Smooth muscle cell (in vitro differentiated cells): ENCODE measurements at regions not wholly inside any gene's neighbourhood (a gene's known extent, or its start where the extent isn't known, plus 50 kb on each side); places are given as distances from the start of the nearest gene placed in this dataset.

Experiments
- DNase-seq: peaks from one replicate; lab custom pipeline; 2025; ENCODE audit not compliant: unreplicated experiment; lab: John Stamatoyannopoulos, UW
- H2AFZ ChIP-seq: fragments of 200-600 bp; sonication (generic); 2 replicates; pipeline ENCODE4 v1.6.0; 2016; ENCODE audit warnings: antibody characterized with exemption, low read depth, mild to moderate bottlenecking
- H3F3A ChIP-seq: fragments of 200-600 bp; sonication (generic); 2 replicates; pipeline ENCODE4 v1.6.0; 2017; ENCODE audit warnings: antibody characterized with exemption, low read depth
- H3K27ac ChIP-seq: fragments of 200-600 bp; sonication (generic); 2 replicates; pipeline ENCODE4 v1.5.1; 2016; ENCODE audit warnings: low read depth, mild to moderate bottlenecking
- H3K27me3 ChIP-seq: fragments of 200-600 bp; sonication (generic); 2 replicates; pipeline ENCODE4 v1.6.1; 2016; ENCODE audit warnings: low read depth, mild to moderate bottlenecking
- H3K36me3 ChIP-seq: fragments of 200-600 bp; sonication (generic); 2 replicates; pipeline ENCODE4 v1.5.1; 2016; ENCODE audit warnings: low read depth
- H3K4me1 ChIP-seq: fragments of 200-600 bp; sonication (generic); 2 replicates; pipeline ENCODE4 v1.5.1; 2016; ENCODE audit warnings: low read depth
- H3K4me2 ChIP-seq: fragments of 200-600 bp; sonication (generic); 2 replicates; pipeline ENCODE4 v1.6.0; 2016; ENCODE audit warnings: mild to moderate bottlenecking
- H3K4me3 ChIP-seq: fragments of 200-600 bp; sonication (generic); 2 replicates; pipeline ENCODE4 v1.5.1; 2016; ENCODE audit warnings: mild to moderate bottlenecking
- H3K79me2 ChIP-seq: fragments of 200-600 bp; sonication (generic); 2 replicates; pipeline ENCODE4 v1.6.0; 2016; ENCODE audit warnings: low read depth, mild to moderate bottlenecking
- H3K9ac ChIP-seq: fragments of 200-600 bp; sonication (generic); 2 replicates; pipeline ENCODE4 v1.6.0; 2016; ENCODE audit warnings: low read depth
- H3K9me3 ChIP-seq: fragments of 200-600 bp; sonication (generic); replicated peaks from 2 replicates; pipeline ENCODE4 v1.5.1; 2016; ENCODE audit warnings: low read depth
- H4K20me1 ChIP-seq: fragments of 200-600 bp; sonication (generic); 2 replicates; pipeline ENCODE4 v1.6.0; 2016; ENCODE audit warnings: low read depth
- CTCF ChIP-seq: fragments of 200-600 bp; sonication (generic); IDR thresholded peaks from 2 replicates; pipeline ENCODE4 v1.5.1; 2017; ENCODE audit warnings: borderline replicate concordance, mild to moderate bottlenecking, antibody characterized with exemption; ENCODE audit not compliant: insufficient read depth, poor library complexity, severe bottlenecking
- WGBS: methylation state at CpG from one replicate; pipeline ENCODE4 v1.1.7; 2016; ENCODE audit warnings: low lambda C conversion rate; 5-methylcytosine and 5-hydroxymethylcytosine counted together

DNA sequence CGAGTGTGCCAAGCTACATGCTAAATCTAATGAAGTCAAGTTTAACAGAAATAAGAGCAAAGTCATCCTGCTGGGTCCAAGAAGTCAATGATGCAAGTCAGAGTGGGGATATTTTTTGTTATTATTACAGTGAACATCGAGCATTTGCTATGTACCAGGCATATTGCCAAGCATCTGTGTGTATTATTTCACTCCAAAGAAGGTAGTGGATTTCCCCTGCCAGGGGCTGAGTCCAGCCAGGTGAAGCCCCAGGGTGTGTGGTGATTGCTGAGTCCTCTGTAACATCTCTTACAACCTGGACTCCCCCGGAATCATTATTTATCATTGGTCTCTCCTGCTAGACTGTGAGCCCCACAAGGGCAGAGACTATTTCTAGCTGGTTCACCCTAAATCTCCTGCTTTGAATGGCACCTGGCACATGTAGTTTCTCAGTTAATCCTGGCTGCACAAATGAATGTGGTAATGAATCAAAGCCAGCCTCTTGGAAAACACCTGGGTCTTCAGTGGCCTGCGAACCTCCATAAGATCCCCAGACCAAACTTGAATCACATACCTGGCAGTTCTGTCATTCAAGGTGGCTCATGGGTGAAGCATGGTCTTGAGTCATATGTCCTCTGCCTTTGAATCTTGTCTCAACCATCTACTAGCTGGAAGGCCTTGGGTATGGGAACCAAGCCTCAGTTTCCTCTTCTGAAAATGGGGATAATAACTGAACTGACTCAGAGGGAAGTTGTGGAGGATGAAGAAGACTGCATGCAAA lies 549.2 kb downstream of the MIAT start:
- Histone ChIP-seq H3K4me2 (no peak overlapping the region), H3K9ac (no peak overlapping the region)

GRCh38 chr22:27207266-27207665 lies 549.9 kb downstream of the MIAT start:
- no peak for TF ChIP-seq CTCF
- Histone ChIP-seq H4K20me1 (no peaks in the 10 kb centered on the region), H3K4me3 (no peak overlapping the region), H3F3A (peaks cover 11% of the 10 kb centered on the region), H3K4me2 (no peak overlapping the region), H3K4me1 (peaks cover 17% of the 10 kb centered on the region), H3K36me3 (no peaks in the 10 kb centered on the region), H3K79me2 (no peaks in the 10 kb centered on the region), H3K27ac (peak overlapping the region; percentile 53), H3K27me3 (no peaks in the 10 kb centered on the region), H3K9me3 (no peaks in the 10 kb centered on the region), H2AFZ (no peak overlapping the region), H3K9ac (no peak overlapping the region)
- no peak for DNase-seq
- 82% methylated on average over 5 of the region's 5 CpGs for WGBS

More for the DNA sequence above, 549.2 kb downstream of the MIAT start:
- peaks cover 5% of the 10 kb centered on the region for H3F3A ChIP-seq
- WGBS = 88% methylated on average over 4 of the region's 4 CpGs
- peaks cover 21% of the 10 kb centered on the region for H3K4me1 ChIP-seq
- DNase-seq = no peak
- no peaks in the 10 kb centered on the region for H3K36me3 ChIP-seq
- no peaks in the 10 kb centered on the region for H4K20me1 ChIP-seq
- no peak overlapping the region for H2AFZ ChIP-seq
- H3K27ac ChIP-seq = no peak overlapping the region
- H3K27me3 ChIP-seq = no peaks in the 10 kb centered on the region
- TF ChIP-seq CTCF = no peak
- H3K79me2 ChIP-seq = no peaks in the 10 kb centered on the region
- H3K9me3 ChIP-seq = no peaks in the 10 kb centered on the region
- no peak overlapping the region for H3K4me3 ChIP-seq

- Histone ChIP-seq H3K4me1 (peaks cover 18% of the 10 kb centered on the region), H3K9ac (no peak overlapping the region), H3K4me3 (no peak overlapping the region), H3K36me3 (no peaks in the 10 kb centered on the region), H4K20me1 (no peaks in the 10 kb centered on the region), H3K9me3 (no peaks in the 10 kb centered on the region), H3F3A (peaks cover 12% of the 10 kb centered on the region), H2AFZ (no peak overlapping the region), H3K79me2 (no peaks in the 10 kb centered on the region), H3K27ac (peak overlapping the region; percentile 53), H3K27me3 (no peaks in the 10 kb centered on the region), H3K4me2 (no peak overlapping the region)
- 19% methylated on average over 4 of the region's 4 CpGs for WGBS
- no peak for DNase-seq
- TF ChIP-seq CTCF = no peak
Observed at GRCh38 chr22:27207907-27208306, 550.5 kb downstream of the MIAT start.
